ENCODE measurements at regions not wholly inside any gene's neighbourhood (a gene's known extent, or its start where the extent isn't known, plus 50 kb on each side); places are given as distances from the start of the nearest gene placed in this dataset.

GRCh38 chr10:105807935-105808587, 1167.0 kb downstream of the SORCS3 start:
- Histone ChIP-seq H3K4me3 (no peak overlapping the region), H3K27me3 (no peaks in the 10 kb centered on the region), H3K36me3 (no peaks in the 10 kb centered on the region), H3K9me3 (no peaks in the 10 kb centered on the region), H3K4me1 (no peaks in the 10 kb centered on the region), H3K27ac (no peak overlapping the region)
- TF ChIP-seq CTCF (IDR thresholded peaks at IDR 0.05) (no peak), POLR2A (IDR thresholded peaks at IDR 0.05) (no peak)
- intact Hi-C loops (cut with DNase I; ENCODE audit: low total_unique reads): no loop called here
- no peak for DNase-seq

GRCh38 chr10:105803206-105803605, 1162.1 kb downstream of the SORCS3 start:
- intact Hi-C loops (cut with DNase I; ENCODE audit: low total_unique reads): no loop called here
- no peak for DNase-seq
- H3K4me3 ChIP-seq: no peak overlapping the region
- H3K27me3 ChIP-seq: no peaks in the 10 kb centered on the region
- H3K4me1 ChIP-seq: no peaks in the 10 kb centered on the region
- no peaks in the 10 kb centered on the region for H3K36me3 ChIP-seq
- H3K27ac ChIP-seq: no peak overlapping the region
- TF ChIP-seq CTCF (IDR thresholded peaks at IDR 0.05): no peak
- TF ChIP-seq POLR2A (IDR thresholded peaks at IDR 0.05): no peak
- no peaks in the 10 kb centered on the region for H3K9me3 ChIP-seq

GRCh38 chr10:105800641-105801040, 1159.6 kb downstream of the SORCS3 start:
- H3K27me3 ChIP-seq: no peaks in the 10 kb centered on the region
- H3K9me3 ChIP-seq: no peaks in the 10 kb centered on the region
- intact Hi-C loops (cut with DNase I; ENCODE audit: low total_unique reads): no loop called here
- DNase-seq: no peak
- no peak overlapping the region for H3K4me3 ChIP-seq
- H3K27ac ChIP-seq: no peak overlapping the region
- no peaks in the 10 kb centered on the region for H3K36me3 ChIP-seq
- no peaks in the 10 kb centered on the region for H3K4me1 ChIP-seq
- TF ChIP-seq CTCF (IDR thresholded peaks at IDR 0.05) (no peak), POLR2A (IDR thresholded peaks at IDR 0.05) (no peak)

- H3K4me3 ChIP-seq: no peak overlapping the region
- no peaks in the 10 kb centered on the region for H3K9me3 ChIP-seq
- TF ChIP-seq CTCF (IDR thresholded peaks at IDR 0.05): no peak
- TF ChIP-seq POLR2A (IDR thresholded peaks at IDR 0.05): no peak
- no peak for DNase-seq
- intact Hi-C loops (cut with DNase I; ENCODE audit: low total_unique reads): no loop called here
- H3K36me3 ChIP-seq: no peaks in the 10 kb centered on the region
- no peaks in the 10 kb centered on the region for H3K4me1 ChIP-seq
- H3K27ac ChIP-seq: no peak overlapping the region
- H3K27me3 ChIP-seq: no peaks in the 10 kb centered on the region
Observed at GRCh38 chr10:105798328-105798889, 1157.3 kb downstream of the SORCS3 start.

- intact Hi-C loops (cut with DNase I; ENCODE audit: low total_unique reads): no loop called here
- H3K4me3 ChIP-seq: no peak overlapping the region
Observed at GRCh38 chr10:105797234-105797890, 1156.3 kb downstream of the SORCS3 start.

More at GRCh38 chr10:105797234-105797890, 1156.3 kb downstream of the SORCS3 start:
- Histone ChIP-seq H3K27ac (no peak overlapping the region), H3K27me3 (no peaks in the 10 kb centered on the region), H3K4me1 (no peaks in the 10 kb centered on the region), H3K9me3 (no peaks in the 10 kb centered on the region), H3K36me3 (no peaks in the 10 kb centered on the region)
- DNase-seq: no peak
- TF ChIP-seq CTCF (IDR thresholded peaks at IDR 0.05): peak in 1 of 4 experiments; percentile 12
- no peak for TF ChIP-seq POLR2A (IDR thresholded peaks at IDR 0.05)

All from uterus (tissue), 3 donors.